ENCODE measurements at regions not wholly inside any gene's neighbourhood (a gene's known extent, or its start where the extent isn't known, plus 50 kb on each side); places are given as distances from the start of the nearest gene placed in this dataset.

GRCh38 chr6:144718431-144718830 is 433.3 kb downstream of the UTRN start:
- no peak overlapping the region for H2BK5ac ChIP-seq (ENCODE audit: low read depth, low read length)
- no peaks in the 10 kb centered on the region for H3K23me2 ChIP-seq (ENCODE audit: low read depth, low read length)
- H3K27me3 ChIP-seq (replicated peaks in 1 of 4; ENCODE audit: control insufficient read depth in 3 of 4, extremely low read depth in 1 of 4, insufficient read depth in 3 of 4, low read length in 3 of 4): no peaks in the 10 kb centered on the region
- H3K4me3 ChIP-seq (ENCODE audit: extremely low read depth in 1 of 4, insufficient read depth in 2 of 4, low read depth in 3 of 4, low read length in 4 of 4): no peak overlapping the region
- H3K18ac ChIP-seq (ENCODE audit: extremely low read depth, low read length): no peak overlapping the region
- H2BK120ac ChIP-seq (replicated peaks; ENCODE audit: low read depth, low read length): no peak overlapping the region
- no peak overlapping the region for H4K5ac ChIP-seq (ENCODE audit: insufficient read length, low read depth, low read length)
- no peak overlapping the region for H2BK20ac ChIP-seq (ENCODE audit: low read length)
- no peak overlapping the region for H4K8ac ChIP-seq (ENCODE audit: extremely low read depth, insufficient read depth, low read length)
- FAIRE-seq (no peak), DNase-seq (ENCODE audit: low read depth in 1 of 2, low spot score in 2 of 2) (no peak)
- no peaks in the 10 kb centered on the region for H3K9me3 ChIP-seq (ENCODE audit: insufficient read depth in 2 of 2, low read depth in 1 of 2, low read length in 1 of 2)
- H2BK12ac ChIP-seq (ENCODE audit: low read depth, low read length): no peak overlapping the region
- H2BK15ac ChIP-seq (ENCODE audit: low read length): no peak overlapping the region
- no peak overlapping the region for H3K23ac ChIP-seq (ENCODE audit: insufficient read length)
- no peaks in the 10 kb centered on the region for H3K79me2 ChIP-seq (ENCODE audit: control insufficient read depth in 1 of 2, insufficient read depth in 2 of 2, low read length in 2 of 2)
- no peak overlapping the region for H3K27ac ChIP-seq (ENCODE audit: low read depth, low read length)
- no peak overlapping the region for H3K4me2 ChIP-seq (ENCODE audit: insufficient read depth in 1 of 2, low read depth in 2 of 2, low read length in 2 of 2)
- 92% methylated on average over 2 of the region's 2 CpGs; no CpG with 5 or more reads in 1 of the 2 experiments for WGBS, 2 experiments (ENCODE audit: extremely low coverage in 1 of 2, insufficient coverage in 1 of 2, insufficient read length in 1 of 2, insufficient replicate concordance in 2 of 2, low coverage in 1 of 2, low lambda C conversion rate in 2 of 2, missing lambda C conversion rate in 1 of 2)
- H3K79me1 ChIP-seq (ENCODE audit: low read depth, low read length): no peaks in the 10 kb centered on the region; the same call in none of the 2 replicates
- H3K4ac ChIP-seq (replicated peaks; ENCODE audit: insufficient read length, low read depth, low read length): no peak overlapping the region
- H3K9ac ChIP-seq (replicated peaks in 1 of 4; ENCODE audit: extremely low read depth in 1 of 4, low read depth in 3 of 4, low read length in 3 of 4): no peak overlapping the region
- H4K20me1 ChIP-seq (replicated peaks in 1 of 2; ENCODE audit: control insufficient read depth in 1 of 2, insufficient read depth in 2 of 2, low read length in 2 of 2): no peaks in the 10 kb centered on the region
- H3K36me3 ChIP-seq (ENCODE audit: control insufficient read depth in 2 of 4, insufficient read depth in 4 of 4, low read length in 3 of 4): no peaks in the 10 kb centered on the region; a peak in 1 of 8 replicates
- no peaks in the 10 kb centered on the region; a peak in 1 of 7 replicates for H3K4me1 ChIP-seq (replicated peaks in 1 of 4; ENCODE audit: control insufficient read depth in 3 of 4, insufficient read depth in 4 of 4, low read length in 3 of 4)
- H2AFZ ChIP-seq (ENCODE audit: low read length): no peak overlapping the region
- H2AK5ac ChIP-seq (ENCODE audit: low read depth, low read length): no peak overlapping the region
- H3K56ac ChIP-seq (replicated peaks; ENCODE audit: insufficient read length, low read depth, low read length): no peak overlapping the region
- H3K14ac ChIP-seq (ENCODE audit: insufficient read length): no peak overlapping the region
- CTCF ChIA-PET (ENCODE audit: partially characterized antibody): interaction anchor here (1.5 kb wide), 1 partner anchor 15 kb away, joined by 5 read pairs; no protein-coding TSS in a partner anchor
- POLR2A ChIA-PET (ENCODE audit: partially characterized antibody): no interaction called here
- no peak overlapping the region for H4K91ac ChIP-seq (replicated peaks; ENCODE audit: insufficient read length, low read length)
- TF ChIP-seq POU5F1 (IDR thresholded peaks at IDR 0.05; ENCODE audit: low read depth, low read length) (no peak), KDM4A (IDR thresholded peaks at IDR 0.05; ENCODE audit: low read depth, low read length, severe bottlenecking) (no peak), E2F6 (IDR thresholded peaks at IDR 0.05) (no peak)

Measured in H1 (cell line).